ENCODE measurements at regions not wholly inside any gene's neighbourhood (a gene's known extent, or its start where the extent isn't known, plus 50 kb on each side); places are given as distances from the start of the nearest gene placed in this dataset.

DNA sequence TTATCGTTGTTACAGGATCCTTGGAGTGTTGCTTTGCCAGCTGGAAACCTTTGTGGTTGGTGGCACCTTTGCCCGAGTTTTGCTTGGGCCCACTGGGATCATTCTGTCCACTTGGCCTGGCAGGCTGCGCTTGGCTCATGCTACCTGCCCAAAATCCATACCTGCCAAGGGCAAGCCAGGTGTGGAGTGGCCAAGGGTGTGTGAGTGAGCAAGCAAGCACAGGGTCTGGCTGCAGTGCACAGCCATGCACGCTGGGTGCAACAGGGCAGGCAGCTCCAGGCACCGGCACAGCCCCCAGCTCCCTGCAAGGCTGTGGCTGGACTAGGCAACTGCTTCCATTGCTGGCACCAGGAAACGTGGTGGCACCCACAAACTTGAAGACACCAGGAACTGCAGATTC lies 421.8 kb downstream of the ARL4A start:
- TF ChIP-seq NFIC (IDR thresholded peaks at IDR 0.05) (no peak), EGR1 (IDR thresholded peaks at IDR 0.05) (no peak), RAD21 (IDR thresholded peaks at IDR 0.05; ENCODE audit: low read depth) (no peak), CEBPB (IDR thresholded peaks at IDR 0.05) (no peak), YY1 (IDR thresholded peaks at IDR 0.05; ENCODE audit: low read depth) (no peak)
- TF ChIP-seq, protein P1, sequence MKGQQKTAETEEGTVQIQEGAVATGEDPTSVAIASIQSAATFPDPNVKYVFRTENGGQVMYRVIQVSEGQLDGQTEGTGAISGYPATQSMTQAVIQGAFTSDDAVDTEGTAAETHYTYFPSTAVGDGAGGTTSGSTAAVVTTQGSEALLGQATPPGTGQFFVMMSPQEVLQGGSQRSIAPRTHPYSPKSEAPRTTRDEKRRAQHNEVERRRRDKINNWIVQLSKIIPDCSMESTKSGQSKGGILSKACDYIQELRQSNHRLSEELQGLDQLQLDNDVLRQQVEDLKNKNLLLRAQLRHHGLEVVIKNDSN (IDR thresholded peaks at IDR 0.05) = no peak
- TF ChIP-seq, protein P2, sequence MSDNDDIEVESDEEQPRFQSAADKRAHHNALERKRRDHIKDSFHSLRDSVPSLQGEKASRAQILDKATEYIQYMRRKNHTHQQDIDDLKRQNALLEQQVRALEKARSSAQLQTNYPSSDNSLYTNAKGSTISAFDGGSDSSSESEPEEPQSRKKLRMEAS (IDR thresholded peaks at IDR 0.05) = no peak
- TF ChIP-seq, protein P3, sequence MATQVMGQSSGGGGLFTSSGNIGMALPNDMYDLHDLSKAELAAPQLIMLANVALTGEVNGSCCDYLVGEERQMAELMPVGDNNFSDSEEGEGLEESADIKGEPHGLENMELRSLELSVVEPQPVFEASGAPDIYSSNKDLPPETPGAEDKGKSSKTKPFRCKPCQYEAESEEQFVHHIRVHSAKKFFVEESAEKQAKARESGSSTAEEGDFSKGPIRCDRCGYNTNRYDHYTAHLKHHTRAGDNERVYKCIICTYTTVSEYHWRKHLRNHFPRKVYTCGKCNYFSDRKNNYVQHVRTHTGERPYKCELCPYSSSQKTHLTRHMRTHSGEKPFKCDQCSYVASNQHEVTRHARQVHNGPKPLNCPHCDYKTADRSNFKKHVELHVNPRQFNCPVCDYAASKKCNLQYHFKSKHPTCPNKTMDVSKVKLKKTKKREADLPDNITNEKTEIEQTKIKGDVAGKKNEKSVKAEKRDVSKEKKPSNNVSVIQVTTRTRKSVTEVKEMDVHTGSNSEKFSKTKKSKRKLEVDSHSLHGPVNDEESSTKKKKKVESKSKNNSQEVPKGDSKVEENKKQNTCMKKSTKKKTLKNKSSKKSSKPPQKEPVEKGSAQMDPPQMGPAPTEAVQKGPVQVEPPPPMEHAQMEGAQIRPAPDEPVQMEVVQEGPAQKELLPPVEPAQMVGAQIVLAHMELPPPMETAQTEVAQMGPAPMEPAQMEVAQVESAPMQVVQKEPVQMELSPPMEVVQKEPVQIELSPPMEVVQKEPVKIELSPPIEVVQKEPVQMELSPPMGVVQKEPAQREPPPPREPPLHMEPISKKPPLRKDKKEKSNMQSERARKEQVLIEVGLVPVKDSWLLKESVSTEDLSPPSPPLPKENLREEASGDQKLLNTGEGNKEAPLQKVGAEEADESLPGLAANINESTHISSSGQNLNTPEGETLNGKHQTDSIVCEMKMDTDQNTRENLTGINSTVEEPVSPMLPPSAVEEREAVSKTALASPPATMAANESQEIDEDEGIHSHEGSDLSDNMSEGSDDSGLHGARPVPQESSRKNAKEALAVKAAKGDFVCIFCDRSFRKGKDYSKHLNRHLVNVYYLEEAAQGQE (IDR thresholded peaks at IDR 0.05; ENCODE audit: low read depth) = no peak

DNA sequence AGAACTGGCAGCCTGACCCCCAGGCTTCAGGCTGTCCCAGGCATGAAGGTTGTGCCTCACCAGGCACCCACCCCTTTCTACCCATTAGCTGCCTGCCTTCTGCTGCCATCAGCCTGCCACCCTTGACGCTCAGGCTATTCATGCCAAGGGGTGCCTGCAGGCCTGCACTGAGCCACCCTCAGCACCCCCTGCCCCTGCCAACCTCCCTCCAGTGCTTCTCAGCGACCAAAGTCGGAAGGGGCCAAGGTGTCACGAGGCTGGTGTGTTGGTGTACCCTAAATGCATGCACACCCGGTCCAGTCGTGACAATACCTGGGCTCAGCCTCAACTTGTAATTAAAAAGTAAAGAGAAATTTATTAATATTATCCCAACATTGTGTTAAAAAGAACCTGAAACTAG lies 422.7 kb downstream of the ARL4A start:
- TF ChIP-seq FOXM1 (IDR thresholded peaks at IDR 0.05; ENCODE audit: borderline replicate concordance, low read depth) = no peak
- TF ChIP-seq RAD21 (IDR thresholded peaks at IDR 0.05; ENCODE audit: low read depth) = no peak
- TF ChIP-seq TCF12 (IDR thresholded peaks at IDR 0.05; ENCODE audit: low read depth) = no peak
- TF ChIP-seq TEAD4 (IDR thresholded peaks at IDR 0.05) = no peak
- TF ChIP-seq, protein P3 (IDR thresholded peaks at IDR 0.05; ENCODE audit: low read depth) = no peak

DNA sequence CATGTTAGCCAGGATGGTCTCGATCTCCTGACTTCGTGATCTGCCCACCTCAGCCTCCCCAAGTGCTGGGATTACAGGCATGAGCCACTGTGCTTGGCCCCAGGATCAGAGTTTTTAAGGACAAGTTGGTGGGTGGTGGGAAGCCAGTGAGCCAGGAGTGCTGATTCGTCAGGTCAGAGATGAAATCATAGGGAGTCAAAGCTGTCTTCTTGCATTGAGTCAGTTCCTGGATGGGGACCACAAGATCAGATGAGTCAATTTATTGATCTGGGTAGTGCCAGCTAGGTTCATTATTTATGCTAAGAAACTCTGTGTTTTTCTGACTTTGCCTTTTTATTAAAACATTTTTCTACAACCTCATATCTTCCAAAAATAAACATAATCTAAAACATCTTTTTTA lies 423.8 kb downstream of the ARL4A start:
- TF ChIP-seq, protein P2 (IDR thresholded peaks at IDR 0.05) = no peak
- TF ChIP-seq CEBPB (IDR thresholded peaks at IDR 0.05) (no peak), TEAD4 (IDR thresholded peaks at IDR 0.05) (no peak), EGR1 (IDR thresholded peaks at IDR 0.05) (no peak), YY1 (IDR thresholded peaks at IDR 0.05; ENCODE audit: low read depth) (no peak), NFIC (IDR thresholded peaks at IDR 0.05) (no peak), CREB1 (IDR thresholded peaks at IDR 0.05; ENCODE audit: low read depth) (no peak), FOXM1 (IDR thresholded peaks at IDR 0.05; ENCODE audit: borderline replicate concordance, low read depth) (no peak), TCF12 (IDR thresholded peaks at IDR 0.05; ENCODE audit: low read depth) (no peak)
- TF ChIP-seq, protein P3 (IDR thresholded peaks at IDR 0.05; ENCODE audit: low read depth) = no peak

DNA sequence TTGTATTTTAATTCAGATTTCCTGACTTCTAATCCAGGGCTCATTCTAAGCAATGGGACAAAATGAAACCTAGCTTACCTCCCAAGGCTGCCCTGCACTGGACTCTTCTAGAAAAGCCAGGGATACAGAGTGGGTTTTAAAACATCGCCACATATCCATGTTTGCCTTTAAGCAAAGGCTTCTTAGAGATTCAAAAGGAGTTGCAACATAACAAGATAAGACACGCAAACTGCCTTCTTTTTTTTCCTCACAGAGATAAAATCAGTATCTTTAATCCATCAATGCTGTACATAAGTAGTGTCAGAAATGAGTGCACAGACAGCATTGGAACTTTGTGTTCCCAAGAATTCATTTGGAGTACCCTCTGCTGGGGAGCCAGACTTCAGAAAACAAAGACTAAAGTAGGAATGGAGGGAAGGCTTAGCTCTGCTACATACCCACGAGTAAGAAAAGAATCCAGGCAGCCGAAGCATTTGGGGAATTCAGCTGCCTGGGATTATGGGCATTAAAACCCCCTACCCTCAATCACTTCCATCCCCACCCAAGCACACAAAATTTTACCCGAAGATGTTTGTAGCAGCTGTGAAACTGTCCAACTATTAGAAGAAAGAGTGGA lies 427.8 kb downstream of the ARL4A start:
- TF ChIP-seq RAD21 (IDR thresholded peaks at IDR 0.05; ENCODE audit: low read depth) (no peak), FOXM1 (IDR thresholded peaks at IDR 0.05; ENCODE audit: borderline replicate concordance, low read depth) (no peak), TCF12 (IDR thresholded peaks at IDR 0.05; ENCODE audit: low read depth) (no peak), NFIC (IDR thresholded peaks at IDR 0.05) (no peak), YY1 (IDR thresholded peaks at IDR 0.05; ENCODE audit: low read depth) (no peak), CEBPB (IDR thresholded peaks at IDR 0.05) (no peak), TEAD4 (IDR thresholded peaks at IDR 0.05) (no peak), EGR1 (IDR thresholded peaks at IDR 0.05) (no peak), CREB1 (IDR thresholded peaks at IDR 0.05; ENCODE audit: low read depth) (no peak), ZBTB7A (IDR thresholded peaks at IDR 0.05; ENCODE audit: low read depth) (no peak), EP300 (IDR thresholded peaks at IDR 0.05; ENCODE audit: borderline replicate concordance) (no peak), TAF1 (IDR thresholded peaks at IDR 0.05; ENCODE audit: low read depth) (no peak)
- TF ChIP-seq, protein P1 (IDR thresholded peaks at IDR 0.05) = no peak
- TF ChIP-seq, protein P2 (IDR thresholded peaks at IDR 0.05) = no peak
- TF ChIP-seq, protein P3 (IDR thresholded peaks at IDR 0.05; ENCODE audit: low read depth) = no peak
